Stimulated activated CD4-positive, alpha-beta T cell treated with anti-CD3 and anti-CD28 coated beads, Interleukin-2, amount 100 ng/mL, for 48 hours (primary cell): ENCODE measurements at regions not wholly inside any gene's neighbourhood (a gene's known extent, or its start where the extent isn't known, plus 50 kb on each side); places are given as distances from the start of the nearest gene placed in this dataset.

Source experiments
- DNase-seq, 2 donors: peaks; one replicate each; pipeline ENCODE4 v3.0.0-alpha.2; 2020

DNA sequence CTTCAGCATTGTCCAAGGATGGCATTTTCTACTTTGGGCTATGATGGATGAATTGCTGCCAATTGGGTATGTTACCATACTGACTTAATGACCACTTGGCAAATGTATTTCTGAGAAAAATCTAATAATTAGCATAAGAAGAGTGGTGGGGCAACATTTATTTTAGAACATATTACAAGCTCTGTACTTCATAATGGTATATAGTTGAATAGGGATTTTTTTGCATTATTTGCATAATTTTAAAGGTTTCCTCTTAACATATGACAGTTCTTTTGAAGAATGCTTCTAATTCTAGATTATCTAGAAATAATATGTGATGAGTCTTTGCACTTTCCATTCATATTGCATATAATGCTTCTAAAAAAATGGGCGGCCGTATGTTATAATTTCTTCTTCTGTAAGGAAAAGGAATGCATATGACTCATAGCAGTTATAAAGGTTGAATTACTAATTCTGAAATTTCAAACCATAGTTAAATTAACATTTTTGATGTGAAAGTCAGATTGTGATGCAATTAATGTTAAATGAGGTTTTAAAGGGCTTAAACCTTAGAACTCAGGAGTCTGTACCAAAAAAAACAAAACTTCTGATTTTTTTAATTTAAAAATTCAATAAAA is 1652.3 kb upstream of the SLC39A10 start:
- no peak for DNase-seq

DNA sequence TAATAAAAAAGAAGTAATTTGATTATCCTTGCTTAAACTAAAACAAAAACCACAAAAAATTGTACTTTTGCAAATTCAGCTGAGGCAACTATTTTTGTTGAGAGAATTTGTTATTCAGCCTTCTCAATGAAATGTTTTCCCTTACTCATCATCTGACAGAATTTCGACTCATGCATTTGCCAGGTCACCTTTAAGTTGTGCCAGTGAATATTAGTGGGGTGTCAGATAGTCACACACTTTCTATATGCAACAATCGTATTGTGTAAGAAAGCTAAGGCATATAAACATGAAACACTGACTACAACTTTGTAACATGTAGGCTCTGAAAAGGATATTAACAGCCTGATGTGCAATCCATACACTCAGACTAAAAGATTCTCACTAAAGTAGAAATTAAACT is 1653.1 kb upstream of the SLC39A10 start:
- no peak for DNase-seq

DNA sequence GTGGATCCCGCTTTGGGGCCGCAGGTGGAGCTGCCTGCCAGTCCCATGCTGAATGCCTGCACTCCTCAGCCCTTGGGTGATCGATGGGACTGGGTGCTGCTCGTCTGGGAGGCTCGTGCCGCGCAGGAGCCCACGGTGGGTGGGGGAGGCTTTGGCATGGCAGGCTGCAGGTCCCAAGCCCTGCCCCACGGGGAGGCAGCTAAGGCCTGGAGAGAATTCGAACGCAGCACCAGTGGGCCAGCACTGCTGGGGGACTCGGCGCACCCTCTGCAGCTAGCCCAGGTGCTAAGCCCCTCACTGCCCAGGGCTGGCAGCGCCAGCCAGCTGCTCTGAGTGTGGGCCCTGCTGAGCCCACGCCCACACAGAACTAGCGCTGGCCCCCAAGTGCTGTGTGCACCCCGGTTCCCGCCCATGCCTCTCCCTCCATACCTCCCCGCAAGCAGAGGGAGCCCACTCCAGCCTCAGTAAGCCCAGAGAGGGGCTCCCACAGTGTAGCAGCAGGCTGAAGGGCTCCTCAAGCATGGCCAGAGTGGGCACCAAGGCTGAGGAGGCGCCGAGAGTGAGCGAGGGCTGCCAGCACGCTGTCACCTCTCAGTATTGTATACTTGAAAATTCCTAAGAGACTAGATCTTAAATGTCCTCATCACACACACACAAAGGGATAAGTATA is 1654.2 kb upstream of the SLC39A10 start:
- no peak for DNase-seq

DNA sequence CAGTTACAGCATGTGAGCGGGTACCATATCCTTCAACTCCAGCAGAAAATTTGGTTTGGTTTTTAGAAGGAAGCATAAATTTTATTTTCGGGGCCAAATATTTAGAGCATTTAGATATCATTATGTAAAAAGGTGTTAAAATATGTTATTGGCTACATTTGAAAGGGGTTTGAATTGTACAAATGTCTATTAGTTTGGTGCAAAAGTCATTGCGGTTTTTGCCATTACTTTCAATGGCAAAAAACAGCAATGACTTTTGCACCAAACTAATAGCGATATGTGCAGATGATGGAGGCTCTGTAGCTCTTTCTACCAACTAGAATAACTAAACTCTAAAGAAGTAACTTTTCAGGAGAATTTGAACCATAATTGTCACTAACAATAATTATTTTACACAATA is 1666.2 kb upstream of the SLC39A10 start:
- DNase-seq = no peak

GRCh38 chr2:193989645-193990044 is 1667.4 kb upstream of the SLC39A10 start:
- no peak for DNase-seq

DNA sequence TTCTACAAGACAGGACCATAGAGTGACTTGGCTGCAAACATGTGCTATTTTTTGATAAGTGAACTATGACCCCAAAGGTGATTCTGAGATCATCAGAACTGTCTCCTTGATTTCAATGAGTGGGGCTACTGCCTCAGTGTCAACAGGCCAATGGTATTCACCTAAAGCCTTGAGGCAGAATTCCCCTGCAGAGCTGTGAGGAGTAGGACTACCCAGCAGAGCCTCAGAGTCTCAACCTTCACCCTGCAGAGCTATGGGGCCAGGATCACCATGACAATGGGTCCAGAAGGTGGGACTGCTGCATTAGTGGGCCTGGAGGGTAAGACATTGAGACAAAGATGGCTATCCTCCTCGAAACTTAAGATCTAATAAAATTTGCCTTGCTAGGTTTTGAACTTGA is 1668.2 kb upstream of the SLC39A10 start:
- DNase-seq = no peak

DNA sequence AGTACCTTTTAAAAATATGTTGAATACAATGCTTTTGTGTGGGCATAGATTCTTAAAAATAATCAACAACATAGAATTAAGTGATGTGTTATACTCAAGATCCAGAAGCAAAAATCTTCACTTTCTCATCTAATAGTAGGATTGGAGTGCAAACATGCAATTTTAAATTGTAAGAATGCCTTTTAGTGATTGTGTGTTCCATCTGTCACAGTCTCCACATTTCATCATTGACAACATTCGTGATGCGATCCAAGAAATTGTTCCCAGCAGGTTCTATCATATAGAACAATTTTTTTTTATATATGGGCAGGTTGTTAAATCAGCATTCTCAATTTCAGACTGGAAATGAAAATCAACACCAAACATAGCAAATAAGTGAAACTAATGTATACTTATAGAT is 1671.8 kb upstream of the SLC39A10 start:
- no peak for DNase-seq

DNA sequence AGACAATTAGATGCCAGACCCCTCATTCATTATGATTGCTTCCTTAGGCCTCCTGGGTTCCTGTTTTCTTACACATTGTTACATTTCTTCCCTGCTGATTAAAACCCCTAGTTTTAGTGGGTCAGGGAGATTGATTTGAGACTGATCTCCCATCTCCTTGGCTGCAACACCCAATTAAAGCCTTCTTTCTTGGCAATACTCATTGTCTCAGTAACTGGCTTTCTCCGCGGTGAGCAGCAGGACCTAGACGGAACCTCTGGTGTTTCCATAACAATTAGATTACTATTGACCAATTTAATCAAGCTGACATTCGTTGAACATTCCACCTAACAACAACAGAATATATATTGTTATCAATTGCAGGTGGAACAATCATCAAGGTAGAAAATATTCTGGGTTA is 1676.4 kb upstream of the SLC39A10 start:
- DNase-seq = no peak

- DNase-seq = no peak
Observed at GRCh38 chr2:193973781-193974180, 1683.2 kb upstream of the SLC39A10 start.

GRCh38 chr2:193966590-193966989 is 1690.4 kb upstream of the SLC39A10 start:
- DNase-seq = no peak

DNA sequence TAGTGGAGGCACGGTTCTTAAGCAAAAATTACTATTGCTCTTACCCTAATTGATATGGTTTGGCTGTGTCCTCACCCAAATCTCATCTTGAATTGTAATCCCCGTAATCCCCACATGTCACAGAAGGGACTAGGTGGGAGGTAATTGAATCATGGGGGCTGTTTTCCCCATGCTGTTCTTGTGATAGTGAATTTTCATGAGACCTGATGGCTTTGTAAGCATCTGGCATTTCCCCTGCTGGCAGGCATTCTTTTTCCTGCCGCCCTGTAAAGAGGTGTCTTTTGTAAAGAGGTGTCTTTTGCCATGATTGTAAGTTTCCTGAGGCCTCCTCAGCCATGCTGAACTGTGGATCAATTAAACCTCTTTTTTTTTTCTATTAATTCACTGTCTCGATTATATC is 1691.8 kb upstream of the SLC39A10 start:
- DNase-seq = no peak

- DNase-seq = no peak
Observed at GRCh38 chr2:193963472-193964119, 1693.4 kb upstream of the SLC39A10 start.

GRCh38 chr2:193946806-193947205 is 1710.2 kb upstream of the SLC39A10 start:
- no peak for DNase-seq

DNA sequence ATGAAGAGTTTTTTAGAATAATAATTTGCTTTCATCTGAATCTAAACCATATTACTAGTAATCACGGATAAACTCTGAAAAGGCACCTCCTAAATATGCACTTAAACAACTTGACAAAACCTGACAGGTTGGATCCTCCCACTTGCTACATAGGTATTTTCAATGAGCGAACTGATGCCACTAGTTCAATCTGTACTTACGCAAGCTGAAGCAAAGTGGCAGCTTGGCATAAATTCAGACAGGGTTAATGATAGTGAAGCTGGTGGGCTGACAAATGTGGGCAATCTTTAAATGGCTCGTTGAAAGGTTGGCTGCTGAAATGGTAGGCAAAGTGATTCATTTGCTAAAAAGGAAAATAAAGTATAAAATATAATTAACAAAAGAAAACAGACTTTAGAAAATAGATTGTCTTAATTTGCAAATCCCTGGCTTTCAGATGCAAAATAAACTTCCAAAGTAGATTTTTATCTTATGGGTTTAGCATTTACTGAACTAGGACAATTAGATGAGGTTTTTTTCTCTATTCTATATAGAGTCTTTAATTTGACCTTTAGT is 1713.5 kb upstream of the SLC39A10 start:
- DNase-seq = no peak

GRCh38 chr2:193935114-193935513 is 1721.9 kb upstream of the SLC39A10 start:
- DNase-seq = no peak

DNA sequence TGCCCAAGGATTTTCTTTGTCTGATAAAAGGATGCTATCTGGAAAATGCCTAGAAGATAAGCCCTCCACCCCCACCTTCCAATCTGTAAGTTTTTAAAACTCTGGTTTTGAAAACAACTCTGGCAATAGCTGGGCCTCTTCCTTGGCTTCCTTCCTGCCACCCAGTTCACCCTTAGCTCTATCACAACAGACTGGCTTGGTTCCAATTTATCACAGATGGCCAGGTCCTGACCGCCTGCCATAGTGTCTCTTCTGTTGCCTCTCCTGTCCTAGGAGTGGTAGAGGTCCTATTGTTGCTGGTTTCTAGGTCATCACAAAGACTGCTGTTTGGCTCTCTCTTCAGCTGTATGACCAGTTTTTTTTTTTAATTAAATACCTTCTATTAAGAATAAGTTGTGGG is 1727.9 kb upstream of the SLC39A10 start:
- no peak for DNase-seq

GRCh38 chr2:193907561-193907960 is 1712.8 kb upstream of the TMEFF2 start:
- no peak for DNase-seq

DNA sequence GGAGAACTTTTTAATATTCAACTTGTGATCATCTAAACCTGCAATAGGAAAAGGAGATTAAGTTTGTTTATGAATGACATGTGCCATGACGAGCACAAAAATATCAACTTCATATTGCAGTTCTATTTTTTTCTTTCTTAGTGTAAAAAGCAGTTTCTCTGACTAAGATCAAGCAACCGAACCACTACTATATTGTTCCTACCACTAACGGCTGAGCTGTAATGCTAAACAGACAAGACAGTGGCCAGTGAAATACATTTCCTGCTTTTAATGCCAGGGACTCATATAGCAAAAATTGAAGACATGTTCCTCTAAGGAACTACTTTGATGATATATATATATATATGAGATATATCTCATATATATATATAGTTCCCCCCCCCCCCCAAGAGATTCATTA is 1705.6 kb upstream of the TMEFF2 start:
- DNase-seq = no peak

- DNase-seq = no peak
Observed at GRCh38 chr2:193895226-193895625, 1700.5 kb upstream of the TMEFF2 start.

DNA sequence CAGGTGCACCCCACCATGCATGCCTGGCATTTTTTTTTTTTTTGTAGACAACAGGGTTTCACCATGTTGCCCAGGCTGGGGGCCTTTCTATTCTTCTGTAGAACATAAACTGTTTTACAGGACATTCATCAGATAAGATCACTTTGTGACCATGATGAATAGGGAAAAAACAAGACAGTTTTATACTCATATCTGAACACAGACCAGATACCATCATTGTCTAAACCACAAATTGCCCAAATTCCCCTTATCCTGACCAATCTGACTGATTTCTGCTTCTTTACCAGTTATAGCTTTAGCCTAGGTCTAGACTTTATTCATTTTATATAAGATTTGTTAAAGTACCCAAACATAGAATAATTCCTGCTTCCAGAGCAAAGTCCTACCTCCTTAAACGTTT is 1699.3 kb upstream of the TMEFF2 start:
- no peak for DNase-seq

DNA sequence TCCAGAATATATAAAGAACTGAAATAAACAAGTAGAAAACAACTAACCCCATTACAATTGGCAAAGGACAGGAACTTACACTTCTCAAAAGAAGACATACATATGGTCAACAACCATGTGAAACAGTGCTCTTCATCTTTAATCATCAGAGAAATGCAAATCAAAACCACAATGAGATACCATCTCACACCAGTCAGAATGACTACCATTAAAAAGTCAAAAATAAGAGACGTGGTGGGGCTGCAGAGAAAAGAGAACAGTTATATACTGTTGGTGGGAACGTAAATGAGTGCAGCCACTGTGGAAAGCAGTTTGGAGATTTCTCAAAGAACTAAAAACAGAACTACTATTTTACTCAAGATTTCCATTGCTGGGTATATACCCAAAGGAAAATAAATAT is 1696.3 kb upstream of the TMEFF2 start:
- DNase-seq = no peak

- no peak for DNase-seq
Observed at GRCh38 chr2:193885419-193885818, 1690.7 kb upstream of the TMEFF2 start.

- no peak for DNase-seq
Observed at GRCh38 chr2:193883820-193884219, 1689.1 kb upstream of the TMEFF2 start.

- DNase-seq = no peak
Observed at GRCh38 chr2:193876980-193877379, 1682.2 kb upstream of the TMEFF2 start.
